B cell (primary cell): ENCODE measurements at regions not wholly inside any gene's neighbourhood (a gene's known extent, or its start where the extent isn't known, plus 50 kb on each side); places are given as distances from the start of the nearest gene placed in this dataset.
A peak's percentile ranks its signal among the peaks of the same experiment; 100 is the strongest.

Source experiments
- ATAC-seq: fragments of 200-7000 bp; cut with Tn5 transposase; one replicate; pipeline ENCODE4 v1.10.0; 2021; ENCODE audit warnings: low read depth, mild to moderate bottlenecking, moderate number of reproducible peaks, moderate library complexity
- CTCF ChIA-PET: fragments of 350-600 bp; sonication (Branson Sonifier 250); formaldehyde crosslinking; loops from one replicate; lab custom pipeline; 2021; ENCODE audit warnings: antibody characterized with exemption, inconsistent platforms; lab: Charles Lee
- POLR2A ChIA-PET: fragments of 350-600 bp; sonication (Branson Sonifier 250); formaldehyde crosslinking; loops from one replicate; lab custom pipeline; 2021; ENCODE audit warnings: antibody characterized with exemption; lab: Charles Lee
- DNase-seq: peaks from one replicate; pipeline ENCODE4 v3.0.0; 2013
- H2AFZ ChIP-seq: 2 replicates; pipeline ENCODE4 v1.6.1; 2012; ENCODE audit warnings: mild to moderate bottlenecking, low read depth, low read length; ENCODE audit not compliant: insufficient read depth, poor library complexity, severe bottlenecking
- H3K27ac ChIP-seq, 2 donors: 1 replicate in 1 of 2; 2 replicates in 1 of 2; pipeline ENCODE4 v1.5.1; 2012 to 2013; ENCODE audit warnings: low read length in 2 of 2, mild to moderate bottlenecking in 2 of 2, moderate library complexity in 1 of 2
- H3K27me3 ChIP-seq, 4 experiments: fragments of 200-600 bp in 1 of 4; sonication (generic) in 1 of 4; replicated peaks in 1 of 4; 1 replicate in 2 of 4; 2 replicates in 2 of 4; pipeline versions ENCODE4 v1.6.1 to v1.7.0; 2013 to 2016; ENCODE audit warnings: low read length in 3 of 4, mild to moderate bottlenecking in 2 of 4, mixed read lengths in 1 of 4, moderate library complexity in 1 of 4; ENCODE audit not compliant: insufficient read depth in 4 of 4, control insufficient read depth in 3 of 4; ENCODE audit errors: control extremely low read depth in 1 of 4
- H3K36me3 ChIP-seq, 2 experiments: replicated peaks in 1 of 2; 1 replicate in 1 of 2; 2 replicates in 1 of 2; pipeline versions ENCODE4 v1.6.1 to v1.7.1; 2013; ENCODE audit warnings: low read length in 1 of 2; ENCODE audit not compliant: insufficient read depth in 2 of 2, control insufficient read depth in 1 of 2; ENCODE audit errors: control extremely low read depth in 1 of 2, extremely low read depth in 1 of 2
- H3K4me1 ChIP-seq, 2 donors: fragments of 200-600 bp in 1 of 2; sonication (generic) in 1 of 2; 1 replicate in 1 of 2; 2 replicates in 1 of 2; pipeline versions ENCODE4 v1.5.1 to v1.6.1; 2013 to 2017; ENCODE audit warnings: low read length in 2 of 2; ENCODE audit not compliant: control insufficient read depth in 2 of 2, insufficient read depth in 2 of 2
- H3K4me2 ChIP-seq: replicated peaks from 2 replicates; pipeline ENCODE3; 2012; ENCODE audit warnings: mild to moderate bottlenecking, low read depth, low read length; ENCODE audit not compliant: poor library complexity, severe bottlenecking
- H3K4me3 ChIP-seq, 5 experiments: fragments of 200-600 bp in 1 of 5; sonication (generic) in 1 of 5; 1 replicate in 3 of 5; 2 replicates in 2 of 5; pipeline versions ENCODE4 v1.5.1 to v1.7.0; 2011 to 2016; ENCODE audit warnings: low read length in 4 of 5, mild to moderate bottlenecking in 4 of 5, low read depth in 2 of 5, control low read depth in 1 of 5, moderate library complexity in 1 of 5; ENCODE audit not compliant: insufficient read depth in 1 of 5; ENCODE audit errors: control extremely low read depth in 1 of 5, extremely low read depth in 1 of 5
- H3K79me2 ChIP-seq: fragments of 200-600 bp; sonication (generic); one replicate; pipeline ENCODE4 v1.6.0; 2016; ENCODE audit warnings: low read length; ENCODE audit not compliant: control insufficient read depth, insufficient read depth
- H3K9ac ChIP-seq: fragments of 200-600 bp; sonication (generic); 2 replicates; pipeline ENCODE4 v1.6.1; 2017; ENCODE audit warnings: mild to moderate bottlenecking, low read length, moderate library complexity
- H3K9me3 ChIP-seq, 3 donors: one replicate each; pipeline versions ENCODE4 v1.6.1 to v1.7.1; 2013; ENCODE audit warnings: low read length in 2 of 3; ENCODE audit not compliant: control insufficient read depth in 2 of 3, insufficient read depth in 1 of 3; ENCODE audit errors: control extremely low read depth in 1 of 3
- H4K20me1 ChIP-seq: 2 replicates; pipeline ENCODE4 v1.6.0; 2012; ENCODE audit warnings: mild to moderate bottlenecking, low read length; ENCODE audit not compliant: insufficient read depth, control insufficient read depth, poor library complexity, severe bottlenecking
- H3K27ac Mint-ChIP-seq: one replicate; pipeline ENCODE4 v1.8.0; 2021; ENCODE audit warnings: mixed read lengths
- H3K27me3 Mint-ChIP-seq: one replicate; pipeline ENCODE4 v1.8.0; 2021; ENCODE audit warnings: mixed read lengths
- H3K4me1 Mint-ChIP-seq: one replicate; pipeline ENCODE4 v1.8.0; 2021; ENCODE audit warnings: mixed read lengths
- H3K4me3 Mint-ChIP-seq: one replicate; pipeline ENCODE4 v1.8.0; 2021; ENCODE audit warnings: mixed read lengths
- H3K9me3 Mint-ChIP-seq: one replicate; pipeline ENCODE4 v1.8.0; 2022; ENCODE audit warnings: mixed read lengths; ENCODE audit not compliant: insufficient read depth
- CTCF ChIP-seq: fragments of 200-600 bp; IDR thresholded peaks from one replicate; pipeline ENCODE4 v1.8.0; 2022; ENCODE audit warnings: antibody characterized with exemption, mild to moderate bottlenecking
- EZH2 ChIP-seq: IDR thresholded peaks from 2 replicates; pipeline ENCODE4 v1.6.1; 2012; ENCODE audit warnings: borderline replicate concordance, low read depth, mild to moderate bottlenecking, moderate library complexity, low read length; ENCODE audit not compliant: insufficient read depth, poor library complexity, severe bottlenecking
- WGBS: methylation state at CpG from one replicate; pipeline ENCODE4 v1.1.5; 2013; ENCODE audit warnings: missing lambda C conversion rate; ENCODE audit not compliant: insufficient coverage; 5-methylcytosine and 5-hydroxymethylcytosine counted together
- intact Hi-C: fragments of 100-400 bp; cut with micrococcal nuclease; formaldehyde crosslinking; loops from one replicate; pipeline ENCODE4 v1.10.0; 2022

- no peak overlapping the region for H3K4me3 Mint-ChIP-seq
- Histone ChIP-seq H3K4me1 (peaks cover 22 to 39% of the 10 kb centered on the region in 2 donors), H3K27me3 (no peaks in the 10 kb centered on the region), H3K4me2 (peak overlapping the region; percentile 46), H3K9ac (no peak overlapping the region), H2AFZ (no peak overlapping the region), H4K20me1 (no peaks in the 10 kb centered on the region), H3K27ac (no peak overlapping the region), H3K4me3 (no peak overlapping the region), H3K36me3 (no peaks in the 10 kb centered on the region), H3K9me3 (no peaks in the 10 kb centered on the region), H3K79me2 (no peaks in the 10 kb centered on the region)
- DNase-seq (no peak), ATAC-seq (no peak)
- peak overlapping the region; percentile 16 for H3K27ac Mint-ChIP-seq
- 82% methylated on average over 2 of the region's 3 CpGs for WGBS
- H3K4me1 Mint-ChIP-seq = peaks cover 40% of the 10 kb centered on the region
- H3K27me3 Mint-ChIP-seq = no peaks in the 10 kb centered on the region
- intact Hi-C loops = loop anchor here (5.0 to 10.0 kb wide), 3 partner anchors 70 to 257 kb away; no protein-coding TSS in a partner anchor
- ChIA-PET POLR2A (no interaction called here), CTCF (no interaction called here)
- no peaks in the 10 kb centered on the region for H3K9me3 Mint-ChIP-seq
- TF ChIP-seq EZH2 (no peak), CTCF (no peak)
Observed at GRCh38 chr1:83762039-83762365, 236.9 kb downstream of the TTLL7 start.

- ChIA-PET POLR2A (interaction anchor here (0.5 kb wide), 1 partner anchor 66 kb away, joined by 7 read pairs; no protein-coding TSS in a partner anchor), CTCF (interaction anchor here (0.6 to 1.1 kb wide), 3 partner anchors 100 to 1183 kb away, joined by 3 to 4 read pairs (median 3); no protein-coding TSS in a partner anchor)
- peak overlapping the region; percentile 68 for H3K4me3 Mint-ChIP-seq
- Histone ChIP-seq H3K4me2 (peak overlapping the region; percentile 46), H3K36me3 (no peaks in the 10 kb centered on the region), H3K79me2 (no peaks in the 10 kb centered on the region), H2AFZ (peak overlapping the region; percentile 4), H4K20me1 (no peaks in the 10 kb centered on the region), H3K27me3 (no peaks in the 10 kb centered on the region), H3K9me3 (no peaks in the 10 kb centered on the region), H3K9ac (no peak overlapping the region), H3K27ac (peak overlapping the region; percentile 21 to 32), H3K4me1 (peaks cover 22 to 37% of the 10 kb centered on the region in 2 donors), H3K4me3 (no peak overlapping the region)
- TF ChIP-seq EZH2 (no peak), CTCF (no peak)
- ATAC-seq (peak; percentile 97), DNase-seq (peak; percentile 82)
- intact Hi-C loops = loop anchor here (5.0 to 10.0 kb wide), 3 partner anchors 69 to 257 kb away; no protein-coding TSS in a partner anchor
- H3K27me3 Mint-ChIP-seq = no peaks in the 10 kb centered on the region
- peaks cover 38% of the 10 kb centered on the region for H3K4me1 Mint-ChIP-seq
- peak overlapping the region; percentile 79 for H3K27ac Mint-ChIP-seq
- H3K9me3 Mint-ChIP-seq = no peaks in the 10 kb centered on the region
- 55% methylated on average over 5 of the region's 8 CpGs for WGBS
Observed at GRCh38 chr1:83761167-83762038, 237.5 kb downstream of the TTLL7 start.
